Upper lobe of left lung (tissue), 4 donors: ENCODE measurements at regions not wholly inside any gene's neighbourhood (a gene's known extent, or its start where the extent isn't known, plus 50 kb on each side); places are given as distances from the start of the nearest gene placed in this dataset.

ENCODE experiments used
- EP300 ChIP-seq, 4 donors: sonication (generic); formaldehyde crosslinking; IDR thresholded peaks; one replicate each; pipeline ENCODE4 v1.5.1; 2017; ENCODE audit warnings: antibody characterized with exemption in 4 of 4, control low read depth in 2 of 4
- POLR2A ChIP-seq, 4 donors: fragments of 450-650 bp; IDR thresholded peaks; one replicate each; pipeline ENCODE4 v1.5.1; 2016 to 2017; ENCODE audit warnings: antibody characterized with exemption in 4 of 4, mild to moderate bottlenecking in 2 of 4
- POLR2AphosphoS5 ChIP-seq, 2 donors: sonication (generic); formaldehyde crosslinking; IDR thresholded peaks; one replicate each; pipeline ENCODE4 v1.5.1; 2017; ENCODE audit warnings: antibody characterized with exemption in 2 of 2
- TF ChIP-seq, protein P1 (sequence below), 6 experiments: fragments of 450-650 bp in 4 of 6; fragments of 200-600 bp in 2 of 6; sonication (generic) in 2 of 6; IDR thresholded peaks; one replicate each; pipeline ENCODE4 v1.5.1; 2016 to 2019; ENCODE audit warnings: antibody characterized with exemption in 6 of 6

GRCh38 chr16:66042341-66042740, 324.1 kb upstream of the CDH5 start:
- TF ChIP-seq, protein P1, sequence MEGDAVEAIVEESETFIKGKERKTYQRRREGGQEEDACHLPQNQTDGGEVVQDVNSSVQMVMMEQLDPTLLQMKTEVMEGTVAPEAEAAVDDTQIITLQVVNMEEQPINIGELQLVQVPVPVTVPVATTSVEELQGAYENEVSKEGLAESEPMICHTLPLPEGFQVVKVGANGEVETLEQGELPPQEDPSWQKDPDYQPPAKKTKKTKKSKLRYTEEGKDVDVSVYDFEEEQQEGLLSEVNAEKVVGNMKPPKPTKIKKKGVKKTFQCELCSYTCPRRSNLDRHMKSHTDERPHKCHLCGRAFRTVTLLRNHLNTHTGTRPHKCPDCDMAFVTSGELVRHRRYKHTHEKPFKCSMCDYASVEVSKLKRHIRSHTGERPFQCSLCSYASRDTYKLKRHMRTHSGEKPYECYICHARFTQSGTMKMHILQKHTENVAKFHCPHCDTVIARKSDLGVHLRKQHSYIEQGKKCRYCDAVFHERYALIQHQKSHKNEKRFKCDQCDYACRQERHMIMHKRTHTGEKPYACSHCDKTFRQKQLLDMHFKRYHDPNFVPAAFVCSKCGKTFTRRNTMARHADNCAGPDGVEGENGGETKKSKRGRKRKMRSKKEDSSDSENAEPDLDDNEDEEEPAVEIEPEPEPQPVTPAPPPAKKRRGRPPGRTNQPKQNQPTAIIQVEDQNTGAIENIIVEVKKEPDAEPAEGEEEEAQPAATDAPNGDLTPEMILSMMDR (IDR thresholded peaks at IDR 0.05): no peak
- TF ChIP-seq POLR2AphosphoS5 (IDR thresholded peaks at IDR 0.05): no peak
- TF ChIP-seq POLR2A (IDR thresholded peaks at IDR 0.05): no peak
- no peak for TF ChIP-seq EP300 (IDR thresholded peaks at IDR 0.05)
